K562 (cell line): ENCODE measurements at regions not wholly inside any gene's neighbourhood (a gene's known extent, or its start where the extent isn't known, plus 50 kb on each side); places are given as distances from the start of the nearest gene placed in this dataset.

Source experiments
- ATAC-seq: fragments of 200-7000 bp; cut with Tn5 transposase; 3 replicates; pipeline ENCODE4 v1.9.1; 2020; ENCODE audit warnings: moderate library complexity
- BruUV-seq: library from RNA; stranded (reverse); fragments of 400-500 nt; replicated peaks from 2 replicates; lab custom pipeline; 2021; lab: Mats Ljungman, UMichigan
- CTCF ChIA-PET: fragments of 300-600 bp; formaldehyde crosslinking; extraction: SDS; loops from one replicate; lab custom pipeline; 2021; ENCODE audit warnings: low intra/inter-chr PET ratio; lab: Yijun Ruan, JAX
- POLR2A ChIA-PET: fragments of 300-600, 350-650 bp; sonication (Branson Sonifier 250); formaldehyde crosslinking; extraction: SDS; loops from one replicate; lab custom pipeline; 2021; ENCODE audit warnings: antibody characterized with exemption, inconsistent platforms; lab: Yijun Ruan, JAX
- DNase-seq, 4 experiments: peaks; one replicate each; pipeline versions ENCODE4 v3.0.0 to v3.0.0-alpha.2; 2011 to 2018; ENCODE audit warnings: low spot score in 3 of 4, mixed read lengths in 3 of 4; ENCODE audit errors: extremely low read depth in 1 of 4
- FAIRE-seq: peaks from 2 replicates; lab custom pipeline; 2011; peaks lifted over from hg19 to GRCh38; lab: Jason Lieb, UNC
- H2AFZ ChIP-seq: 2 replicates; pipeline ENCODE4 v1.6.0; 2011; ENCODE audit warnings: low read depth, low read length, control low read depth, inconsistent platforms
- H3K27ac ChIP-seq: fragments of 200-600 bp; 3 replicates; pipeline ENCODE4 v1.8.0; 2011; ENCODE audit warnings: low read depth, mild to moderate bottlenecking, control low read depth, inconsistent platforms, low read length, moderate library complexity, mixed read lengths; ENCODE audit errors: extremely low read depth
- H3K27me3 ChIP-seq, 2 experiments: fragments of 300-600 bp in 1 of 2; 2 replicates in 1 of 2; 3 replicates in 1 of 2; pipeline versions ENCODE4 v1.6.0 to v1.8.0; 2011; ENCODE audit warnings: inconsistent platforms in 2 of 2, low read length in 2 of 2, mild to moderate bottlenecking in 1 of 2, mixed read lengths in 1 of 2, moderate library complexity in 1 of 2; ENCODE audit not compliant: control insufficient read depth in 2 of 2, insufficient read depth in 2 of 2
- H3K36me3 ChIP-seq: fragments of 300-600 bp; 3 replicates; pipeline ENCODE4 v1.8.0; 2011; ENCODE audit warnings: mild to moderate bottlenecking, low read length, inconsistent platforms; ENCODE audit not compliant: control insufficient read depth, insufficient read depth
- H3K4me1 ChIP-seq, 2 experiments: fragments of 200-600 bp in 1 of 2; replicated peaks in 1 of 2; 2 replicates in 1 of 2; 3 replicates in 1 of 2; pipeline versions ENCODE4 v1.5.1 to v1.8.0; 2011; ENCODE audit warnings: inconsistent platforms in 2 of 2, low read length in 2 of 2, mild to moderate bottlenecking in 1 of 2, mixed read lengths in 1 of 2, moderate library complexity in 1 of 2; ENCODE audit not compliant: control insufficient read depth in 2 of 2, insufficient read depth in 2 of 2
- H3K4me2 ChIP-seq: 2 replicates; pipeline ENCODE4 v1.6.1; 2011; ENCODE audit warnings: low read length, control low read depth, inconsistent platforms, mixed read lengths; ENCODE audit not compliant: insufficient read depth
- H3K4me3 ChIP-seq: fragments of 200-600 bp; sonication (generic), shearing (Covaris generic); 2 replicates; pipeline ENCODE4 v1.5.1; 2016; ENCODE audit warnings: control low read depth, inconsistent platforms
- H3K79me2 ChIP-seq: fragments of 200-600 bp; 3 replicates; pipeline ENCODE4 v1.8.0; 2011; ENCODE audit warnings: low read length, inconsistent platforms; ENCODE audit not compliant: control insufficient read depth, insufficient read depth
- H3K9ac ChIP-seq, 2 experiments: 2 replicates each; pipeline versions ENCODE4 v1.6.0 to v1.6.1; 2011; ENCODE audit warnings: low read depth in 2 of 2, low read length in 2 of 2, control low read depth in 1 of 2, inconsistent platforms in 1 of 2, mild to moderate bottlenecking in 1 of 2, mixed read lengths in 1 of 2; ENCODE audit not compliant: insufficient read depth in 1 of 2
- H3K9me1 ChIP-seq: one replicate; pipeline ENCODE4 v1.6.0; 2011; ENCODE audit warnings: inconsistent platforms, mild to moderate bottlenecking, low read length, moderate library complexity; ENCODE audit not compliant: control insufficient read depth, insufficient read depth
- H3K9me3 ChIP-seq: replicated peaks from 2 replicates; pipeline ENCODE4 v1.5.1; 2011; ENCODE audit warnings: low read depth, low read length, inconsistent platforms; ENCODE audit not compliant: control insufficient read depth, insufficient read depth
- H4K20me1 ChIP-seq: replicated peaks from 2 replicates; pipeline ENCODE4 v1.6.1; 2011; ENCODE audit warnings: low read length, inconsistent platforms, mixed read lengths; ENCODE audit not compliant: control insufficient read depth, insufficient read depth
- E2F5 ChIP-seq: sonication (generic); formaldehyde crosslinking; IDR thresholded peaks from 2 replicates; pipeline ENCODE4 v1.8.0; 2022; ENCODE audit warnings: mild to moderate bottlenecking, missing genetic modification reagents
- MCM7 ChIP-seq, 2 experiments: fragments of 450-650 bp; IDR thresholded peaks; 2 replicates each; pipeline ENCODE4 v1.6.1; 2016 to 2018
- NFE2 ChIP-seq: IDR thresholded peaks from 2 replicates; pipeline ENCODE4 v1.6.1; 2014; ENCODE audit warnings: antibody characterized with exemption, low read depth
- POLR2AphosphoS2 ChIP-seq: IDR thresholded peaks from 2 replicates; pipeline ENCODE4 v1.6.1; 2012; ENCODE audit warnings: low read length, improper control_type of control experiment
- RAD21 ChIP-seq, 2 experiments: fragments of 250-450 bp in 1 of 2; fragments of 450-650 bp in 1 of 2; sonication (Bioruptor Pico) in 1 of 2; formaldehyde crosslinking in 1 of 2; IDR thresholded peaks in 1 of 2; conservative IDR thresholded peaks in 1 of 2; 2 replicates each; pipeline versions ENCODE4 v1.4.0 to v1.8.0; 2020 to 2022; ENCODE audit warnings: mild to moderate bottlenecking in 2 of 2, moderate library complexity in 1 of 2
- RCOR1 ChIP-seq, 2 experiments: IDR thresholded peaks; 2 replicates each; pipeline ENCODE4 v1.6.1; 2012; ENCODE audit warnings: low read depth in 2 of 2, low read length in 2 of 2, borderline replicate concordance in 1 of 2, improper control_type of control experiment in 1 of 2
- REST ChIP-seq, 2 experiments: fragments of 450-650 bp; formaldehyde crosslinking in 1 of 2; IDR thresholded peaks; 2 replicates each; pipeline versions ENCODE4 v1.4.0 to v1.6.1; 2014 to 2020; ENCODE audit warnings: mild to moderate bottlenecking in 2 of 2, borderline replicate concordance in 1 of 2, low read depth in 1 of 2
- SMC3 ChIP-seq: conservative IDR thresholded peaks from 2 replicates; pipeline ENCODE4 v1.6.1; 2011; ENCODE audit warnings: low read depth, low read length, improper control_type of control experiment; ENCODE audit not compliant: insufficient read depth
- SRSF9 ChIP-seq: fragments of 200-400 bp; formaldehyde crosslinking; IDR thresholded peaks from 2 replicates; pipeline ENCODE4 v1.6.1; 2017; ENCODE audit warnings: low read depth, low read length, borderline replicate concordance
- STAG1 ChIP-seq: sonication (generic); formaldehyde crosslinking; IDR thresholded peaks from 2 replicates; pipeline ENCODE4 v1.5.0; 2020; ENCODE audit warnings: missing genetic modification reagents, borderline replicate concordance
- ZNF175 ChIP-seq: fragments of 200-800 bp; sonication (Bioruptor generic); IDR thresholded peaks from 2 replicates; pipeline ENCODE4 v1.6.1; 2016; ENCODE audit warnings: low read depth, mild to moderate bottlenecking, missing genetic modification characterization, missing compliant biosample characterization
- WGBS: fragments of 100-300 bp; shearing (Covaris generic); methylation state at CpG from one replicate; pipeline ENCODE4 v1.1.6; 2016; ENCODE audit warnings: low coverage, mixed read lengths; ENCODE audit not compliant: insufficient coverage; ENCODE audit errors: missing lambda C conversion rate; 5-methylcytosine and 5-hydroxymethylcytosine counted together
- in situ Hi-C: fragments of 300-500 bp; cut with MboI; formaldehyde crosslinking; loops from 4 replicates; pipeline ENCODE4 v1.15.0; 2018; ENCODE audit warnings: inconsistent platforms, mixed read lengths
- intact Hi-C: fragments of 100-400 bp; cut with micrococcal nuclease; formaldehyde crosslinking; loops from 2 replicates; pipeline ENCODE4 v1.14.2; 2022

DNA sequence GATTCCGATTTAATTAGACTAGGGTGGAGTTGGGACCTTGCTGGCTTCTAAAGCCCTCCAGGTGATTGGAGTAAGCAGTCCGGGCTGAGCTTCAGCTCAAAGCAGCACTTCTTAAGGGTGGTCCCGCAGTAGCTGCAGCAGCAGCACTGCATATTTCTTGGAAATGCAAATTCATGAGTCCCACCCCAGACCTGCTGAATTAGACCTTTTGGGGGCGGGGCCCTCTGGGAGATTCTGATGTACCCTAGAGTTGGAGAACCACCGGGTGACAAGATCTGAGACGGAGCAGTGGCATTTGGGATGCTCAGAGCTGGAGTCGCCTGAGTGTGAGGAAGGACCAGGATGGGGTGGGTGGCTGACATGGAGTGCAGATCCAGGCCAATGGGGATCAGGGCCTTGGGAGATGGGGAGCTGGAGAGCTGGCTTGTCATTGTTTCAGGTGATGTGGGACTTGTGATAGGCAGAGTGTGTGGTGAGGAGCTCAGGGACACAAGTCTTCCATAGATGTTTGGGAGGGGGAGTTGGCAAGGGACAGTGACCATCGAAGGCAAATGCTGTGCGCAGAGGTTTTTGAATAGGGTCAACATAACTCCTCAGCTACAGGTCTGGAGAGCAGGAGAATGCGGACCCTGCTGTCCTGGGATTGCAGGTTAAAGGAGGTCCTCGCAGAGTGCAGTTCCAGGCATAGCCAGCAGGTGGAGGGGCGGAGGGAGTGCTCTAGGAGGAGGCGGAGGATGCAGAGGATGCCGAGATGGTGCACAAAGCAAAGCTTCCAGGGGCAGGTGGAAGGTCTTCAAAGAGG lies 130.9 kb upstream of the RAB12 start:
- Histone ChIP-seq H3K27ac (no peak overlapping the region), H3K27me3 (peaks cover 34 to 45% of the 10 kb centered on the region in 2 experiments; a peak in 4 of 5 replicates), H4K20me1 (no peaks in the 10 kb centered on the region; the same call in 1 of the 2 replicates), H3K4me3 (no peak overlapping the region), H3K9me3 (no peaks in the 10 kb centered on the region), H3K9me1 (no peaks in the 10 kb centered on the region), H3K4me2 (no peak overlapping the region), H2AFZ (no peak overlapping the region), H3K4me1 (no peaks in the 10 kb centered on the region), H3K79me2 (no peaks in the 10 kb centered on the region), H3K9ac (no peak overlapping the region), H3K36me3 (no peaks in the 10 kb centered on the region)
- FAIRE-seq (peak; percentile 91), ATAC-seq (peak; percentile 95), DNase-seq (peak; percentile 77 to 91 (median 88))
- under 1% methylated on average over 14 of the region's 14 CpGs for WGBS
- BruUV-seq: no TSS peak
- in situ Hi-C loops (no loop called here), intact Hi-C loops (no loop called here)
- ChIA-PET POLR2A (interaction anchor here (1.0 kb wide), 1 partner anchor 15 kb away, joined by 4 read pairs; no protein-coding TSS in a partner anchor), CTCF (no interaction called here)
- TF ChIP-seq RCOR1 (IDR thresholded peaks at IDR 0.05; ENCODE audit: borderline replicate concordance in 1 of 2, low read depth in 2 of 2, low read length in 2 of 2) (peak in 1 of 2 experiments; percentile 81; a peak in 2 of 4 replicates), E2F5 (CRISPR knock-in tag) (no peak), STAG1 (CRISPR knock-in tag) (peak; percentile 53; the same call in 1 of the 2 replicates), POLR2AphosphoS2 (no peak), RAD21 (CRISPR knock-in tag; conservative IDR thresholded peaks at IDR 0.05 in 1 of 2, IDR thresholded peaks at IDR 0.05 in 1 of 2) (peak in 1 of 2 experiments; percentile 58; a peak in 2 of 4 replicates), REST (IDR thresholded peaks at IDR 0.05; ENCODE audit: borderline replicate concordance) (peak; percentile 24; the same call in 1 of the 2 replicates), REST (CRISPR knock-in tag; IDR thresholded peaks at IDR 0.05; ENCODE audit: low read depth) (no peak), ZNF175 (CRISPR knock-in tag) (no peak), MCM7 (IDR thresholded peaks at IDR 0.05) (no peak), NFE2 (no peak), SRSF9 (no peak), SMC3 (peak; percentile 66)
